ENCODE measurements at regions not wholly inside any gene's neighbourhood (a gene's known extent, or its start where the extent isn't known, plus 50 kb on each side); places are given as distances from the start of the nearest gene placed in this dataset.

GRCh38 chr2:238966072-238966937, 118.4 kb downstream of the TWIST2 start:
- Histone ChIP-seq H3K27ac (no peak overlapping the region), H3K4me3 (no peak overlapping the region), H3K36me3 (no peaks in the 10 kb centered on the region), H3K4me1 (no peaks in the 10 kb centered on the region), H3K9me3 (no peaks in the 10 kb centered on the region), H3K27me3 (no peaks in the 10 kb centered on the region)
- TF ChIP-seq POLR2AphosphoS5 (IDR thresholded peaks at IDR 0.05) = no peak
- TF ChIP-seq POLR2A (IDR thresholded peaks at IDR 0.05) = no peak
- TF ChIP-seq CTCF (IDR thresholded peaks at IDR 0.05) = no peak
- DNase-seq (ENCODE audit: low spot score in 2 of 2) = peak in 1 of 2 donors; percentile 43
- intact Hi-C loops (cut with DNase I; ENCODE audit: low total_unique reads) = no loop called here

GRCh38 chr2:238967031-238967977, 119.4 kb downstream of the TWIST2 start:
- H3K4me3 ChIP-seq = no peak overlapping the region
- H3K36me3 ChIP-seq = no peaks in the 10 kb centered on the region
- H3K9me3 ChIP-seq = no peaks in the 10 kb centered on the region
- TF ChIP-seq POLR2AphosphoS5 (IDR thresholded peaks at IDR 0.05) (no peak), CTCF (IDR thresholded peaks at IDR 0.05) (no peak), POLR2A (IDR thresholded peaks at IDR 0.05) (no peak)
- no peaks in the 10 kb centered on the region for H3K4me1 ChIP-seq
- H3K27me3 ChIP-seq = no peaks in the 10 kb centered on the region
- intact Hi-C loops (cut with DNase I; ENCODE audit: low total_unique reads) = no loop called here
- no peak for DNase-seq (ENCODE audit: low spot score in 2 of 2)
- H3K27ac ChIP-seq = no peak overlapping the region

- DNase-seq (ENCODE audit: low spot score in 2 of 2) = no peak
- no peak for TF ChIP-seq POLR2AphosphoS5 (IDR thresholded peaks at IDR 0.05)
- no peak for TF ChIP-seq CTCF (IDR thresholded peaks at IDR 0.05)
- no peak for TF ChIP-seq POLR2A (IDR thresholded peaks at IDR 0.05)
- intact Hi-C loops (cut with DNase I; ENCODE audit: low total_unique reads) = no loop called here
- Histone ChIP-seq H3K27me3 (no peaks in the 10 kb centered on the region), H3K4me3 (no peak overlapping the region), H3K27ac (no peak overlapping the region), H3K4me1 (no peaks in the 10 kb centered on the region), H3K36me3 (no peaks in the 10 kb centered on the region), H3K9me3 (no peaks in the 10 kb centered on the region)
These were observed 120.1 kb downstream of the TWIST2 start for GRCh38 chr2:238967978-238968360.

- intact Hi-C loops (cut with DNase I; ENCODE audit: low total_unique reads) = no loop called here
- no peaks in the 10 kb centered on the region for H3K9me3 ChIP-seq
- no peak for DNase-seq (ENCODE audit: low spot score in 2 of 2)
- H3K4me3 ChIP-seq = no peak overlapping the region
- H3K27me3 ChIP-seq = no peaks in the 10 kb centered on the region
- TF ChIP-seq CTCF (IDR thresholded peaks at IDR 0.05) = no peak
- TF ChIP-seq POLR2AphosphoS5 (IDR thresholded peaks at IDR 0.05) = no peak
- no peak for TF ChIP-seq POLR2A (IDR thresholded peaks at IDR 0.05)
- H3K4me1 ChIP-seq = no peaks in the 10 kb centered on the region
- H3K36me3 ChIP-seq = no peaks in the 10 kb centered on the region
- no peak overlapping the region for H3K27ac ChIP-seq
These were observed 120.9 kb downstream of the TWIST2 start for GRCh38 chr2:238968616-238969384.
